KBM-7 (cell line): ENCODE measurements at regions not wholly inside any gene's neighbourhood (a gene's known extent, or its start where the extent isn't known, plus 50 kb on each side); places are given as distances from the start of the nearest gene placed in this dataset.
"Not testable (repeated sequence)": the region's sequence is repeated elsewhere in the genome, so short reads cannot be mapped to it uniquely, and the experiment has no call there.

Experiments used
- DNase-seq: peaks from one replicate; pipeline ENCODE4 v3.0.0-alpha.2; 2015
- in situ Hi-C: fragments of 300-500 bp; cut with MboI; formaldehyde crosslinking; loops from 2 replicates; pipeline ENCODE4 v1.14.3; 2020; ENCODE audit warnings: low sequenced_read_pairs, low pct_unique_long_range_greater_than_20kb, mixed read lengths

DNA sequence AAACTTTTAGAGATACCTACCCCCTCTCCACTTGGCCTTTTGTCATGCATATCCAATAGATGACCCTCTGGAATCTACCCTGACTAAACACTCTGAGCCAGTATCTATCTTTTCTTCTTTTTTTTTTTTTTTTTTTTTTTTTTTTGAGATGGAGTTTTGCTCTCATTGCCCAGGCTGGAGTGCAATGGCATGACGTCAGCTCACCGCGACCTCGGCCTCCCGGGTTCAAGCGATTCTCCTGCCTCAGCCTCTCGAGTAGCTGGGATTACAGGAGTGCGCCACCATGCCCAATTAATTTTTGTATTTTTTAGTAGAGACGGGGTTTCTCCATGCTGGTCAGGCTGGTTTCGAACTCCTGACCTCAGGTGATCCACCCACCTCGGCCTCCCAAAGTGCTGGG lies 50.8 kb upstream of the GRIN2B start:
- in situ Hi-C loops, DNase-seq: not testable (repeated sequence)

DNA sequence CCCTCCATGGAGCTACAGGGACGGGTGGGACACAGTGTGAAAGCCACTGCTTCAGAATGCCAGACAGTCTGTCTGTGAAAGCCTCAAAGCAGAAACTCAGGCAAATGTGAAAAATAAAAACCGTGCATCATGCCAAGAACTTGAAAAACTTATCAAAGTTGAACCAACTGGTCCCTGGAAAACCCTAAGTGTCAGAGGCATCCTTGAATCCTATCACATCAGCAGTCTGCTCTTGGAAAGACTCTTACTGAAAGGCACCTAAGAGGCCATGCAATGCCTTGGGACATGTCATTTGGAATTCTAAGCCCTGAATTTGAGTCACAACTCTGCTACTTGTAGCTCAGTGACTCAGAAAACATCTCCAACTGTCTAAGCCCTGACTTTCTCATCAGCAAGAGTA lies 62.4 kb upstream of the GRIN2B start:
- in situ Hi-C loops, result no loop called here
- no peak for DNase-seq

DNA sequence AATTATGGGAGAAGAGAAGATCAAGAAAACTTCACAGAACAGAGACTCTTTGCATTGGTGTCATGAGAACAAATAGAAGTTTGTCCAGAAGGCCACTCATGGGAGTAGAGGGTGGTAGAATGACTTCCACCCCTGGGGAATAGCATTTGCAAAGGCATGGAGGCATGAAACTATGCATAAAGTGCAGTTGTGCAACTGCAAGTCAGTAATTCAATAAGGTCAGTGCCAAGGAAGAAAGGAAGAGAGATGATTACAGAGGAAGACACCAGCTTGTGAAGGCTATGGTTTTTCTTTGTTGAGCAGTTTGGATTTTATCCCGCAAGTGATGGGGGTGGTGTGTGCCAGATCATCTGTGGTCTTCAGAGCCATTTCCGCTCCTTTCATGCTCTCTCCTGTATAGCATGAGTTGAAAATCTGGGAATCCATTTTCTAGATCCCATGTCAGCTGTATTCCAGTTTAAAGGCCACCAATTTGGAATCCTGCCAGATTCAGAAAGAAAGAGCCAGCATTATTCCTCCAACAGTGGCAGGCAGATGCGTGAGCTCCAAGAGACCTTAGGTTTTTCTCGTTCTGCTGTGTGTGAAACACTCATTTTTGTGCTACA lies 67.6 kb upstream of the GRIN2B start:
- no peak for DNase-seq
- in situ Hi-C loops, result no loop called here

DNA sequence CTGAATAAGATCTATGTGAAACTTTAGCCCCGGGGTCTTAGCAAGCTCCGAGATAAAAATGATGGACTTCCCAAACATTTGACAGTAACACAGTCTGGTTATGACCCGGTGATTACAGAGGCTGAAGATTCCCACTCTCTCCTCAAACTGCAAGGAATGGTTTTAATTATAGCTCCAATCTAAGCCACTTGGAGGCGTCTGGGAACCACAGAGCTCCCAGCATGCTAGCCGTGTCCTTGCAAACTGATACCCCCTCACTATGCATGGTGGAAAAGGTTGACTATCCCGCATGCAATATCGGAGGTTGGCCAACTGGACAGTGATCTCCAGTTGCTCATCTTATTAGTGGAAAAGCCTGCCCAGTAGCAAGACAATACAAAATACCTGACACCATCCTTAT lies 76.5 kb upstream of the GRIN2B start:
- no peak for DNase-seq
- in situ Hi-C loops, result no loop called here

DNA sequence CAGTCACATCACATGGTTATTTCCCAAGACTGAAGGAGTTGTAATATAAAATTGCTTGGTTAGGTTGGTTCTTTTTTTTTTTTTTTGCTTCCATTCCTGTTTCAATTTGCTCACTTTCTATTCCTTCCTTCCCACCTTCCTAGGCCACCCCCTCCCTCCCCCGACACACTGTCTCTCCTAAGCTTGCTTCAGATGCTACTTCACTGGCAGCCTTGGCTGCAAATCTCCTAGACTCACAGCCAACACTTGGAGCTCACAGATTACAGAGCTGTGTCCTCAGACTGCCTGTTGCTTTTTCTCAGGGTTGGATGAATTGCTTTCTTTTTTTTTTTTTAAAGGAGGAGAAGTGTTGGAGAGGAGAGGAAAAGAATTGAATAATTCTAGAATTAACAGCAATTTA lies 77.3 kb upstream of the GRIN2B start:
- in situ Hi-C loops, result no loop called here
- no peak for DNase-seq

DNA sequence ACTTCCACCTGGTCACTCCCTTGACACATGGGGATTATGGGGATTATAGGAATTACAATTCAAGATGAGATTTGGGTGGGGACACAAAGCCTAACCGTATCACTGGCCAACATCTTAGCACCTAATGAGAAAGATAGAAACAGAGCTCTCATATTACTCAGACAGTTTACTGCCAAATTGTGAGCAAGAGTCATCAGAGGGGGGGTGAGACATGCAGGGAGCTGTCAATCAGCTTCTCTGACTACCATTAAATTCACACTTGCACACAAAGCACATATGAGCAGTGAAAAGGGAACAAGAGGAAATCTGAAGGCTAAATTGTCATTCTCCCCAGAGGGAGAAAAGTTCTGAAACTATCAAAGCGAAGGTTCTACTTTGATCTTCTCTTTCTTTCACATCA lies 78.1 kb upstream of the GRIN2B start:
- DNase-seq, result no peak
- in situ Hi-C loops, result no loop called here

DNA sequence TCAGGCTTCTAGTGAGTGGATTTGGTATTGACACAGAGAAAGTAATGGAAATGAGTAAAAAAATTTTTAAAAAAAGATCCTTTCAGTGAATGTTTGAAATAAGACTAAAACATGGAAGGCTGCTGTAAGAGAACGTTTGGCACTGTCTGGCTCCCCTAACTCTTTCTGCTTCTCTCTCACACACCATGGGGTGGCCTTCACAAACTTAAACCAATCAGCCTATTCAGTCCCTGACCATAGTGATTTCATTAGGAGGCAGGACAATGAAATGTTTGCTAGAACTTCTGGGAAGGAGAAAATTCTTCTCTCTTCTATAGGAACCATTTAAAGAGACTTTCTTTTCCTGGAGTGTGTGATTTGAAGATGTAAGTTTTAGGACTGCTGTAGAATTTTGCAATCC lies 84.2 kb upstream of the GRIN2B start:
- in situ Hi-C loops, result no loop called here
- DNase-seq, result no peak

DNA sequence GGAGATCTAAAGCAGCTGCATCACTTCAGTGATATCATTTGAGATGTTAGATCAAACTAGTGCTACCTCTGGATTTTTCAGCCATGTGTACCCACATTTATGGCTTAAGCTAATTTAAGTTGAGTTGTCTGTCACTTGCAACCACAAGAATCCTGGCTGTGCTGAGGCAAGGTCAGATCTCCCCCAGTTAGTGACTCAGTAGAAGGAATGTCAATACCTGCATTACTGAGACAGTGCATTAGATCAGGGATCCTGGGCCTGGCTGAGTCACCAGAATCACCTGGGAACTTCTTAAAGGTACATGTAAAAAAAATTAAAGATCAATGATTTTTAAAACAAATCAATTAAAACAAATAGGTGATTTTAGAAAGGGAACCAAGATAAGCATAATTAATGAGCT lies 84.6 kb upstream of the GRIN2B start:
- no peak for DNase-seq
- in situ Hi-C loops, result no loop called here

DNA sequence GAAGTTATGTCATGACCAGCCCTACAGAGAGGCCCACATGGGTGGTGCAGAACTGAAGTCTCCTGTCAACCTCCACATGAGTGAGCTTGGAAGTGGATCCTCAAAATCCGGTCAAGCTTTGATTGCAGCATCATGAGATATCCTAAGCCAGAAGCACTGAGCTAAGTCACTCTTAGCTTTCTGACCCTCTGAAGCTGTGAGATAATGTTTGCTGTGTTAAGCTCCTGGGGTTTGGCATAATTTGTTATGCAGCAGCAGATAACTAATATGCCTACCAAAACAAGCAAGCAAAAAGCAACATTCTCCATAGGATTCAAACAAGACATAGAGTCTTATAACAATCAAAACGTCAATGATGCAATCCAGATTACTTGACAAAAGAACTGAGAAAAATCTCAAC lies 87.6 kb upstream of the GRIN2B start:
- no peak for DNase-seq
- in situ Hi-C loops, result no loop called here

DNA sequence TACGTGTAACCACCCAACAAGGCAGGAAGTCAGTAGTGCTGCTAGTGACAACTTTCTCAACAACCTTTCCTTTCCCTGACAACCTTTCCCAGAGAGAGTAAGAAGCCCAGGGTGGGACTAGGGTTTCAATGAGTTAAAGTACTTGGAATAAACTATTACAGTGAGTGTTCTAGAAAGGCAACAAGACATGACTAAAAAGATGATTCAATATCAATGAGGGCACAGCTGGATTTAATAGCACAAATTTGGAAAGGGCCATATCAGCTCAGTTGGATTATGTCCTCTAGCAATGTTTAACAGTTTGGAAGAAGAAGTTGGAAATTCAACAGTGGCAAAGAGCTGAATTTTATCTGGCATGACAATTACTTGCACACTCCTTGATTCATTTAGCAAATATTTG lies 90.4 kb upstream of the GRIN2B start:
- in situ Hi-C loops, result no loop called here
- DNase-seq, result no peak

DNA sequence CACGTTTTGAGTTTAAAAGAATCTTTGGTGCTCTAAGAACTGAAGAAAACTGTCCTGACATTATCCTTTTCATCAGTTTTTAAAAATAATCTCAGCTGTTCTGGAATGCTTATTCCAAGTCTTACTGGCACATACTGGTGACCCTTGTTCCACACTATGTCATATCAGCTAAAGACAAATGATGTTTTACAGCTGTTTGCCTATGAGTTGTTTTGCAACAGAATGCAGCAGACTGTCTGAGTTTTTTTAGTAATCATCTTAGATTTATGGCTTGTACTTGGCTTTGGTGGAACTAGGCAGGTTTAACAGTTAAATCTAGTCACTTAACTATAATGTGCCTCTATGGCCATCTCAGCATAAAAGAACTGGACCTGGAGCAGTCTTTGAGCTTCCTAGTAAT lies 91.6 kb upstream of the GRIN2B start:
- DNase-seq, result no peak
- in situ Hi-C loops, result no loop called here

DNA sequence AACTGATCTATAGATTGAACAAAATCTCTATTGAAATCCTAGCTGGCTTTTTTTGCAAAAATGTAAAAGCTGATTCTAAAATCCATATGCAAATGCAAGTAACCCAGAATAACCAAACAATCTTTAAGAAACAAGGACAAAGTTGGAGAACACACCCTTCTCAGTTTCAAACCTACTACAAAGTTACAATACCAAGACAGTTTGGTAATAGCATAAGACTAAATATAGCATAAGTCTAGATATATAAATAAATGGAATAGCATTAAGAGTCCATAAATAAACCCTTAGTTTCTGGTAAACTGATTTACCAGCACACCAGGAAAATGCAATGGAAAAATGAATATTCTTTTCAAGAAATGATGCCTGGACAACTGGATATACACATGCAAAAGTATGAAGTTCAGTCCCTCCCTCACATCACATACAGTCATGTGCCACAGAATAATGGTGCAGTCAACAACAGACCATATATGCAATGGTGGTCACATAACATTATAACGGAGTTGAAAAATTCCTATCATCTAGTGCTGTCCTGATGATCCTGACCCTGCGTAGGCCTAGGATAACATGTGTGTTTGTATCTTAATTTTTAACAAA lies 94.5 kb upstream of the GRIN2B start:
- in situ Hi-C loops, result no loop called here
- no peak for DNase-seq

DNA sequence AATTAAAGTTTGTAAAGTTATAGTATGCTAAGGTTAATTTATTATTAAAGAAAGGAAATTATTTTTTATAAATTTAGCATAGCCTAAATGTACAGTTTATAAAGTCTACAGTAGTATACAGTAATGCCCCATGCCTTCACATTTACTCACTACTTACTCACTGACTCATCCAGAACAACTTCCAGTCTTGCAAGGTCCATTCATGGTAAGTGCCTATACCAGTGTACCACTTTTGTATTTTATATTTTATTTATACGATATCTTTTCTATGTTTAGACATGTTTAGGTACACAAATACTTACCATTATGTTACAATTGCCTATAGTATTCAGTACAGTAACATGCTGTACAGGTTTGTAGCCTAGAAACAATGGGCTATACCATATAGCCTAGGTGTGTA lies 95.1 kb upstream of the GRIN2B start:
- no peak for DNase-seq
- in situ Hi-C loops, result no loop called here

DNA sequence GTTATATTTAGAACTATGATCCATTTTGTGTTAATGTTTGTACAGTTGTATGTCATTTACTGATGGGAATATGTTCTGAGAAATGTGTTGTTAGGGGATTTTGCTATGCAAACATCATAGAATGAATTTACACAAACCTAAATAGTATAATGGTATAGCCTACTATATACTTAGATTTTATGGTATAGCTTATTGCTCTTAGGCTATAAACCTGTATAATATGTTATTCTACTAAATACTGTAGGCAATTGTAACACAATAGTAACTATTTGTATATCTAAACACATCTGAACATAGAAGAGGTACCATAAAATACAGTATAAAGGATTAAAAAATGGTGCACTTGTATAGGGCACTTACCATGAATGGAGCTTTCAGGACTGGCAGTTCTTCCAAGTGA lies 105.4 kb upstream of the GRIN2B start:
- in situ Hi-C loops, result no loop called here
- DNase-seq, result no peak

DNA sequence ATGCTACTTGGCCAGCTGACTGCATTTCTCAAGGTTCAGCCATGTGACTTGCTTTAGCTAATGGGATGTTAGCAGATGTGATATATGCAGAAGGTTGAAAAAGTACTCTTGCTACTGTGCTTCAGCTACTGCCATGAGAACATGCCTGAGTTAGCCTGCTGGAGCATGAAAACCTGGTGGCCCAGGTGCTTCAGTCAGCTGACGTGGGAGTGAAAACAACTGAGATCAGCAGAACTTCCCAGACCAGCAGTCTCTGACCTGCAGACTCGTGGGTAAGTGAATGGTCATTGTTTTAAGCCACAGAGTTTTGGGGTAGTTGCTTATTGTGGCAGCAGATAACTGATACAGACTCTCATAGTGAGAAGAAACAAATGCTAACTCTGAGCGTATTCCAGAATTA lies 118.6 kb upstream of the GRIN2B start:
- in situ Hi-C loops, result no loop called here
- no peak for DNase-seq

DNA sequence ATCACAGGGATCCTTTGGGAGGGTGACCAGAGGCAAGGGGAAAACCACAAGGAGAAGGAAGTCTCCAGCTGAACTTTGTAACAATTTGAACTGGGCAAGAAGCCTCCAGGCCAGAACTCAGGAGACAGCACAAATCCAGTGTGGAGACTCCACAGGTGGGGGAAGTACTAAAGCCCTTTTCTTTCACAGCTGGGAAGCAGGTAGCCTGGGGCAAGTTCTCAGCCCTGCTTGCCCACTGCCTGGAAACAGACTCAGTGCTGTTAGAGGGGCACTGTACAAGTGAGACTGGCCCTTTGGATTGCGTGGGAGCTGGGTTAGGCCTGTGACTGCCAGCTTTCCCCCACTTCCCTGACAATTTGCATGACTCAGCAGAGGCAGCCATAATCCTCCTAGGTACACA lies 120.2 kb upstream of the GRIN2B start:
- DNase-seq, in situ Hi-C loops: not testable (repeated sequence)

DNA sequence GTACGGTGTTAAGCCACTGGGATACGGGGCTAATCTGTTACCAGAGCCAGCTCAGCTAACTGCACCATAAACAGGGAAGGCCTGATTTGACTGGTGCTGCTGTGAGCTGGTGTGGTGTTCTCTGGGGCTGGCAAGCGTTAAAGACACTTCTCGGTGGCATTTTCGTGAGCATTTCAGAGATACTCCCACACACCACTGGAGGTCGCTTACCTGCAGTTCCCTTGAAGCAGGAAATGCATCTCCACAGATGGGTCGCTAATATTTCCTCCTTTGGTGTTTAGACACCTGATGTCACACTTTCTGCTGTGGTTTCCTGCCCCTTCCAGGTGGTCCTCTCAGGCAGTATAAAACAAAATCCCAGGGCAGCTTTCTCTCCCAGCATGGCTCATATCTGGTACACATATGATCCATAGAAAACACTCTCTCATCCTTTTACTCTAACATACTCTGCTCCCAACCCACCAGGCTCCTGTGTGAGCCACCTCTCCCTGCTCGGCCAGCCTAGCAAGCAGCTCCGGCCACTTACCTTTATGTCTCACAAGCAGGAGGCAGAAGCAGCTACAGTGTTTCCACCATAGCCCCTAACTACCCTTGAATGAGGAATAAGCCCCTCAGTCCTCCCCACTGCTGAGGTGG lies 129.9 kb upstream of the GRIN2B start:
- in situ Hi-C loops, result no loop called here
- peak; percentile 15 for DNase-seq

DNA sequence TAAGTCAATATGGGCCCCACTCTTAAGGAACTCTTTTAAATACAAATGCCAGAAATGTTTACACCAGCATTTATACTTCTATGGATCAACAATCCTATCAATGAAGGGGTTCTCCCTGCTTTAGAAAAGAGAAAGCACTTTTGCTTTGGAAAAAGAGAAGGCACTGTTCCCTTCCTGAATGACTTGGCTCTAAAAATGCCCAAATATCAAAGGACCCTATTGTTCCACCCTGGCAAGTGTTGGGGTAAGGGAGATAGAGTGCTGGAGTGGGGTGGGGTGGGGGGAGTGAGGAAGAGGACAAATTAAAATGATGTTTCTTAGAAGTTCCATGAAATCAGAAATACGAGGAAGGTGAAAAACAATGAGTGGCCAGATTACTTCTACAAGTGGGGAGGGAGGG lies 131.6 kb upstream of the GRIN2B start:
- no peak for DNase-seq
- in situ Hi-C loops, result no loop called here

DNA sequence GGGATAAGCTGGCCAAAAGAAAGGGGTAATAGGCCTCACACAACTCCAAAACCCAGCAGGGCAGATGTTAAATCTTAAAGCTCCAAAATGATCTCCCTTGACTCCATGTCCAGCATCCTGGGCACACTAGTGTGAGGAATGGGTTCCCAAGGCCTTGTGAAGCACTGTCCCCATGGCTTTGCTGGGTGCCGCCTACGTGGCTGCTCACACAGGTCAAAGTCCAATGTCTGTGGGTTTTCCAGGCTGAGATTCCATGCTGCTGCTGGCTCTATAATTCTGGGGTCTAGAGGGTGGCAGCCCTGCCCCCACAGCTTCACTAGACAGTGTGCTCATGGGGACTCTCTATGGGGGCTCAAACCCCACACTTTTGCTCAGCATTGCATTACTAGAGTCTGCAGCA lies 145.3 kb upstream of the GRIN2B start:
- no peak for DNase-seq
- in situ Hi-C loops, result no loop called here

DNA sequence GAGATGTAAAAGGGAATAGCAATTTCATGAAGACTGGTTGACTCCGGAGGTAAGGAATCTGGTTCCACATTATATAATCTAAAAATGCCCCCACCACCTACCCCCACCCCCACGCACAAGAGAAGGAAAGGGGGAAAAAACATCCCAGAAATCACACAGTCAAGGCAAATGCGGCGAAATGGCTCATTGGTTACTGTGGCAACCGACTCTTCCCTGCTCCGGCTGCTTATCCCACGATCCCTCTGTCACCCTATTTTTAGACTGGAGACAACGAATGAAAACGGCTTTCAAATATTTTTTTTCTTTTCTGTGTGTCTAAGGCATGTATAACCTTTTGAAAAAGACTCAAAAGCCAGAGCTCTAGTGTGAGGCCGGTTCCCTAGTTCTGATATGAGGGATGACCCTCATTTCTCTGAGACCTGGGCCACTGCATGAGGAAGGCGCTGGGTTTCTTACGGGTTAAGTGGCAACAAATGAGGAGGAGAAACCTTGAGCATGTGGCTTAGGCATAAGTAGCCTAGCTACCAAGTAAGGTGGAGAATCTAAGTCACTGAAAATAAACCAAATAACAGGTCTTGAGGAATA lies 148.3 kb upstream of the GRIN2B start:
- no peak for DNase-seq
- in situ Hi-C loops, result no loop called here

DNA sequence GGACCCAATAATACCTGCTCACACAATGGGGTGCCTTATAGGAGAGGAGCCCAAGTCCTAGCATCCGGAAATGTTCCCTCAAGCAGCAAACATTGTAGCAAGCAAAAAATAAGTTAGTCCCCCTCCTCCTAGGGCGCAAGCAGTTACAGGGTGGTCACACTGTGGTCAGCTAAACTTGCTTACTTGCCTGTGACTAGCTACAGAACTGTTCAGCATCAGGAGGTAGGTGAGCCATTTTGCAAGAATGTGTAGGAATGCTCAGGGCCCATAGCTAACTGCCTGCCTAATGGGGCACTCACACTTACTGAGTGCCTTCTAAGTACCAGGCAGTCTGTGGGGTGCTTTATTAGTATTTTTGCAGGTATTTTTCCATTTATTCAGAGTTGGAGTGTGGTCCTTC lies 154.6 kb upstream of the GRIN2B start:
- in situ Hi-C loops, result no loop called here
- no peak for DNase-seq
